Spleen (tissue), 11 donors: ENCODE measurements at regions not wholly inside any gene's neighbourhood (a gene's known extent, or its start where the extent isn't known, plus 50 kb on each side); places are given as distances from the start of the nearest gene placed in this dataset.
"Not testable (repeated sequence)": the region's sequence is repeated elsewhere in the genome, so short reads cannot be mapped to it uniquely, and the experiment has no call there.

Source experiments
- DNase-seq: peaks from one replicate; pipeline ENCODE4 v3.0.0-alpha.2; 2020
- H3K27ac ChIP-seq, 8 donors: fragments of 200-600 bp; sonication (generic) in 7 of 8; 1 replicate in 4 of 8; 2 replicates in 4 of 8; pipeline versions ENCODE4 v1.5.0 to v1.8.0; 2016 to 2021; ENCODE audit warnings: inconsistent platforms in 4 of 8, mild to moderate bottlenecking in 4 of 8, moderate library complexity in 1 of 8
- H3K27me3 ChIP-seq, 7 donors: fragments of 200-600 bp; sonication (generic) in 6 of 7; replicated peaks in 1 of 7; 1 replicate in 4 of 7; 2 replicates in 3 of 7; pipeline versions ENCODE4 v1.5.0 to v1.8.0; 2016 to 2021; ENCODE audit warnings: inconsistent platforms in 3 of 7, mild to moderate bottlenecking in 1 of 7
- H3K36me3 ChIP-seq, 6 donors: fragments of 200-600 bp; sonication (generic) in 5 of 6; 1 replicate in 4 of 6; 2 replicates in 2 of 6; pipeline versions ENCODE4 v1.5.0 to v1.8.0; 2016 to 2021; ENCODE audit warnings: inconsistent platforms in 2 of 6
- H3K4me1 ChIP-seq, 6 donors: fragments of 200-600 bp; sonication (generic) in 5 of 6; 1 replicate in 3 of 6; 2 replicates in 3 of 6; pipeline versions ENCODE4 v1.5.0 to v1.8.0; 2016 to 2021; ENCODE audit warnings: inconsistent platforms in 3 of 6
- H3K4me3 ChIP-seq, 8 donors: fragments of 200-600 bp; sonication (generic) in 7 of 8; 1 replicate in 4 of 8; 2 replicates in 4 of 8; pipeline versions ENCODE4 v1.5.0 to v1.8.0; 2016 to 2021; ENCODE audit warnings: inconsistent platforms in 4 of 8, mild to moderate bottlenecking in 4 of 8, moderate library complexity in 2 of 8
- H3K9me3 ChIP-seq, 8 donors: fragments of 200-600 bp; sonication (generic) in 7 of 8; 1 replicate in 4 of 8; 2 replicates in 4 of 8; pipeline versions ENCODE4 v1.5.0 to v1.8.0; 2016 to 2021; ENCODE audit warnings: inconsistent platforms in 4 of 8
- POLR2A ChIP-seq, 3 donors: fragments of 450-650 bp; IDR thresholded peaks; one replicate each; pipeline ENCODE4 v1.5.1; 2017; ENCODE audit warnings: antibody characterized with exemption in 3 of 3, mild to moderate bottlenecking in 1 of 3
- POLR2AphosphoS5 ChIP-seq, 3 donors: sonication (generic); formaldehyde crosslinking; IDR thresholded peaks; one replicate each; pipeline ENCODE4 v1.5.1; 2017; ENCODE audit warnings: antibody characterized with exemption in 3 of 3
- WGBS, 5 donors: extraction: QIAGEN DNeasy Blood & Tissue Kit in 3 of 5; methylation state at CpG; one replicate each; pipeline versions ENCODE4 v1.1.5 to v1.1.7; 2013 to 2018; 5-methylcytosine and 5-hydroxymethylcytosine counted together
- intact Hi-C: fragments of 100-400 bp; cut with DNase I; formaldehyde crosslinking; loops from one replicate; pipeline ENCODE4 v1.15.0; 2023; ENCODE audit warnings: low total_unique reads
- TF ChIP-seq, protein P1 (sequence below), 11 experiments: fragments of 200-600 bp in 7 of 11; fragments of 450-650 bp in 4 of 11; sonication (generic) in 4 of 11; IDR thresholded peaks in 8 of 11; conservative IDR thresholded peaks in 3 of 11; 1 replicate in 7 of 11; 2 replicates in 4 of 11; pipeline versions ENCODE4 v1.4.0 to v1.8.0; 2016 to 2021; ENCODE audit warnings: antibody characterized with exemption in 11 of 11, inconsistent platforms in 4 of 11, mild to moderate bottlenecking in 1 of 11
- donor health status: healthy with polysubstance abuse.
- donor health status: DM: no; HTN: no; CAD: no; lungs with moderate emphysema.
- donor health status: DM: no; HTN: no; CAD: no.
- donor health status: Bipolar disorder and iron deficiency.
- donor health status: healthy.
- donor health status: DM: no; HTN: no; CAD: no.
- donor health status: DM: yes; HTN: yes; CAD: no.

DNA sequence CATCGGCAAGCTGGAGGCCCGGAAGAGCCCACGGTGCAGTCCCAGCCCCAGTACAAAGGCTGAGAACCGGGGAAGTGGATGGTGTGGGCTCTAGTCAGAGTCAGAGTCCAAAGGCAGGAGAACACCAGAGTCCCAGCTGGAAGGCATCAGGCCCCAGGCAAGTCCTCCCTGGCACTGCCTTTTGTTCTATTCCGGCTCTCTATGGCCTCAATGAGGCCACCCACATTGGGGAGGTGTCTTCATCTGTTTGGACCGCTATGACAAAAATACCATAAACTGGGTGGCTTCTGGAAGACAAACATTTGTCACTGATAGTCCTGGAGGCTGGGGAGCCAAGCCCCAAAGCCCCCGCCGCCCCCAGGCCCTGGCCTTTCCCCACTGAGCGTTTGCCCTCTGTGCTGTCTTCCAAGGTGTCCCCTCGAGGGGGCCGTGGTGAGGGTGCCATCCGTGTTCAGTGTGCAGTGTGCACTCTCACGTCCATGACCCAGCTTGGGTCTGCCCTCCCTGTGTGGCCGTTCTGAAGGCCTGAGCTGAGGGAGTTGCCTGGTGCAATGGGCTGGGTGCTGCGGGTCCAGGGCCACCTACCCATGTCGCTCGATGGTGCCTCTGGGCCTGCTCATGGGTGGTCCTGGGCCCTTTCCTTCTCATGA lies 99.1 kb upstream of the PPP1R26 start:
- H3K9me3 ChIP-seq: peaks cover 0 to 3% (median 0%) of the 10 kb centered on the region in 8 donors
- peaks cover 0 to 68% (median 0%) of the 10 kb centered on the region in 7 donors for H3K27me3 ChIP-seq
- WGBS, 5 donors: 85 to 90% (median 88%) methylated on average over 12 to 17 of the region's 17 CpGs
- no peak overlapping the region for H3K27ac ChIP-seq
- H3K4me3 ChIP-seq: no peak overlapping the region
- H3K36me3 ChIP-seq: no peaks in the 10 kb centered on the region
- intact Hi-C loops: no loop called here
- TF ChIP-seq, protein P1, sequence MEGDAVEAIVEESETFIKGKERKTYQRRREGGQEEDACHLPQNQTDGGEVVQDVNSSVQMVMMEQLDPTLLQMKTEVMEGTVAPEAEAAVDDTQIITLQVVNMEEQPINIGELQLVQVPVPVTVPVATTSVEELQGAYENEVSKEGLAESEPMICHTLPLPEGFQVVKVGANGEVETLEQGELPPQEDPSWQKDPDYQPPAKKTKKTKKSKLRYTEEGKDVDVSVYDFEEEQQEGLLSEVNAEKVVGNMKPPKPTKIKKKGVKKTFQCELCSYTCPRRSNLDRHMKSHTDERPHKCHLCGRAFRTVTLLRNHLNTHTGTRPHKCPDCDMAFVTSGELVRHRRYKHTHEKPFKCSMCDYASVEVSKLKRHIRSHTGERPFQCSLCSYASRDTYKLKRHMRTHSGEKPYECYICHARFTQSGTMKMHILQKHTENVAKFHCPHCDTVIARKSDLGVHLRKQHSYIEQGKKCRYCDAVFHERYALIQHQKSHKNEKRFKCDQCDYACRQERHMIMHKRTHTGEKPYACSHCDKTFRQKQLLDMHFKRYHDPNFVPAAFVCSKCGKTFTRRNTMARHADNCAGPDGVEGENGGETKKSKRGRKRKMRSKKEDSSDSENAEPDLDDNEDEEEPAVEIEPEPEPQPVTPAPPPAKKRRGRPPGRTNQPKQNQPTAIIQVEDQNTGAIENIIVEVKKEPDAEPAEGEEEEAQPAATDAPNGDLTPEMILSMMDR (IDR thresholded peaks at IDR 0.05 in 8 of 11, conservative IDR thresholded peaks at IDR 0.05 in 3 of 11): no peak
- TF ChIP-seq POLR2A (IDR thresholded peaks at IDR 0.05): no peak
- TF ChIP-seq POLR2AphosphoS5 (IDR thresholded peaks at IDR 0.05): no peak
- H3K4me1 ChIP-seq: no peaks in the 10 kb centered on the region
- no peak for DNase-seq

DNA sequence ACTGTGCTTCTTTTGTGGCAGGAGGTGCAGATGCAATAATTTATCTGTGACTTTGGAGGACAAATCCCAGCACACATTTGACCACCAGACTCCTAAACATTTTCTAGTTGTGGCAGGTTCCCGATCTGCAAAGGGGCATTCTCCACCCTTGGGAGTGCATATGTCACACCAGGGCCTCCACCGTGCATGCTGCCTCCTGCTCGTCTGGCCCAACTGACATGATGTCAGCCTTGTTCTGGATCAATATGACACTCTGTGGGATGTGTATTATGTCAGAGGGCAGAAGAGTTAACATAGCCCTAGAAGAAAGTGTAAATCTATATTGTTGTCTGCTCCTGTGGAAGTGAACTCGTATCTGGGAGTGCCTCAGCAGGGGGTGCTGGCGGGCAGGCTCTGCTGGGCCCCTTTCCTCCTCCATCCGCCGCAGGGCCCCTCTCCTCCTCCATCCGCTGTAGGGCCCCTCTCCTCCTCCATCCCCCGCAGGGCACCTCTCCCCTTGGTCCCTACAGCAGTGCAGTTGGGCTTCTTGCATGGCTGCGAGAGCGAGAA lies 97.7 kb upstream of the PPP1R26 start:
- Histone ChIP-seq H3K4me1 (no peaks in the 10 kb centered on the region), H3K4me3 (no peak overlapping the region), H3K27ac (no peak overlapping the region), H3K36me3 (no peaks in the 10 kb centered on the region), H3K9me3 (peaks cover 0 to 3% (median 0%) of the 10 kb centered on the region in 8 donors), H3K27me3 (peaks cover 0 to 54% (median 0%) of the 10 kb centered on the region in 7 donors)
- no peak for DNase-seq
- WGBS, 5 donors: 73 to 83% (median 74%) methylated on average over 10 to 11 of the region's 11 CpGs
- intact Hi-C loops: no loop called here
- TF ChIP-seq, protein P1 (IDR thresholded peaks at IDR 0.05 in 8 of 11, conservative IDR thresholded peaks at IDR 0.05 in 3 of 11): no peak

DNA sequence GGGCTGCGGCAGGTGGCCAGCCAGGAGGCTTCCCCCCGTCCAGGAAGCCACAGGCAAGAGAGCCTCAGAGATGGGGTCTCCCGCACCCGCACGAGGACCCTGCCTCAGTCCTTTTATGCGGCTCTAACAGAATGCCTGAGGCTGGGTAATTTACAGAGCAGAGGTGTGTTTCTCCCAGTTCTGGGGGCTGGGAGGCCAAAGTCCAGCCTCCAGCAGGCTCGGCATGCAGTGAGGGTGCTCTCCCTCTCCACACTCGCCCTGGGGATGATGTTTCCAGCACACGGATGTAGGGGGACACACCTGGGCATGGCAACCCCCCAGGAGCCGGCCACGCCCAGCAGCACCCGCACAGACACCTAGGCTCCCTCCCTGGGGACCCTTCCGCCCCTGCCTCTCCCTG lies 95.4 kb upstream of the PPP1R26 start:
- WGBS, 5 donors: 76 to 86% (median 76%) methylated on average over 10 to 13 of the region's 13 CpGs
- H3K4me1 ChIP-seq: no peaks in the 10 kb centered on the region
- peaks cover 0 to 3% (median 0%) of the 10 kb centered on the region in 8 donors for H3K9me3 ChIP-seq
- TF ChIP-seq, protein P1 (IDR thresholded peaks at IDR 0.05 in 8 of 11, conservative IDR thresholded peaks at IDR 0.05 in 3 of 11): no peak
- TF ChIP-seq POLR2A (IDR thresholded peaks at IDR 0.05): no peak
- TF ChIP-seq POLR2AphosphoS5 (IDR thresholded peaks at IDR 0.05): no peak
- H3K4me3 ChIP-seq: no peak overlapping the region
- intact Hi-C loops: no loop called here
- DNase-seq: no peak
- no peaks in the 10 kb centered on the region for H3K36me3 ChIP-seq
- peaks cover 0 to 35% (median 0%) of the 10 kb centered on the region in 7 donors for H3K27me3 ChIP-seq
- H3K27ac ChIP-seq: no peak overlapping the region

DNA sequence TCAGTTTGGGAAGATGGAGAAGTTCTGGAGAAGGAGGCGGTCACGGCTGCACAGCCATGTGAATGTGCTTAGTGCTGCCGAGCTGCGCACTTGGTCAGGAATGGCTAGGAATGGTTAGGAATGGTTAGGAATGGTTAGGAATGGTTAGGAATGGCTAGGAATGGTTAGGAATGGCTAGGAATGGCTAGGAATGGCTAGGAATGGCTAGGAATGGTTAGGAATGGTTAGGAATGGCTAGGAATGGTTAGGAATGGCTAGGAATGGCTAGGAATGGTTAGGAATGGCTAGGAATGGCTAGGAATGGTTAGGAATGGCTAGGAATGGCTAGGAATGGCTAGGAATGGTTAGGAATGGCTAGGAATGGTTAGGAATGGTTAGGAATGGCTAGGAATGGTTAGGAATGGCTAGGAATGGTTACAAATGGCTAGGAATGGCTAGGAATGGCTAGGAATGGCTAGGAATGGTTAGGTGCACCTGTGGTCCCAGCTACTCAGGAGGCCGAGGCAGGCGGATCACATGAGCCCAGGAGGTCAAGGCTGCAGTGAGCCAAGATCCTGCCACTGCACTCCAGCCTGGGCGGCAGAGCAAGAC lies 94.7 kb upstream of the PPP1R26 start:
- H3K4me1 ChIP-seq, H3K4me3 ChIP-seq, H3K27ac ChIP-seq, DNase-seq, H3K9me3 ChIP-seq, H3K36me3 ChIP-seq, intact Hi-C loops: not testable (repeated sequence)
- H3K27me3 ChIP-seq: peaks cover 0 to 31% (median 0%) of the 10 kb centered on the region in 7 donors
- 77 to 92% (median 84%) methylated on average over 7 of the region's 7 CpGs for whole genome bisulfite sequencing, 5 donors
